Endothelial cell of umbilical vein (primary cell): ENCODE measurements at regions not wholly inside any gene's neighbourhood (a gene's known extent, or its start where the extent isn't known, plus 50 kb on each side); places are given as distances from the start of the nearest gene placed in this dataset.

Experiments
- BruUV-seq: library from RNA; stranded (reverse); fragments of 400-500 nt; replicated peaks from 2 replicates; lab custom pipeline; 2021; lab: Mats Ljungman, UMichigan
- CTCF ChIA-PET: fragments of 300-600, 350-600 bp; sonication (Branson Sonifier 250); formaldehyde crosslinking; loops from one replicate; lab custom pipeline; 2021; ENCODE audit warnings: antibody characterized with exemption, inconsistent platforms; lab: Charles Lee
- POLR2A ChIA-PET: fragments of 300-600, 350-600 bp; sonication (Branson Sonifier 250); formaldehyde crosslinking; loops from one replicate; lab custom pipeline; 2021; ENCODE audit warnings: antibody characterized with exemption, inconsistent platforms; lab: Charles Lee
- DNase-seq: peaks from one replicate; pipeline ENCODE4 v3.0.0-alpha.2; 2011; ENCODE audit warnings: low read depth, low spot score
- FAIRE-seq: peaks from 2 replicates; lab custom pipeline; 2011; peaks lifted over from hg19 to GRCh38; lab: Jason Lieb, UNC
- H2AFZ ChIP-seq: 2 replicates; pipeline ENCODE4 v1.6.0; 2012; ENCODE audit warnings: low read depth, low read length, control low read depth, inconsistent platforms
- H3K27ac ChIP-seq: 2 replicates; pipeline ENCODE4 v1.5.1; 2011; ENCODE audit warnings: low read depth, mild to moderate bottlenecking, control low read depth, low read length, moderate library complexity; ENCODE audit not compliant: insufficient read depth
- H3K27me3 ChIP-seq, 2 experiments: 2 replicates each; pipeline versions ENCODE4 v1.6.0 to v1.6.1; 2011; ENCODE audit warnings: low read length in 2 of 2, mixed read lengths in 1 of 2; ENCODE audit not compliant: control insufficient read depth in 2 of 2, insufficient read depth in 2 of 2
- H3K36me3 ChIP-seq, 2 experiments: 2 replicates in 1 of 2; 3 replicates in 1 of 2; pipeline ENCODE4 v1.5.1; 2011; ENCODE audit warnings: low read length in 2 of 2, mild to moderate bottlenecking in 1 of 2, moderate library complexity in 1 of 2; ENCODE audit not compliant: control insufficient read depth in 2 of 2, insufficient read depth in 2 of 2; ENCODE audit errors: extremely low read depth in 1 of 2
- H3K4me1 ChIP-seq: 3 replicates; pipeline ENCODE4 v1.5.1; 2011; ENCODE audit warnings: mild to moderate bottlenecking, low read length; ENCODE audit not compliant: control insufficient read depth, insufficient read depth; ENCODE audit errors: extremely low read depth
- H3K4me2 ChIP-seq: 2 replicates; pipeline ENCODE4 v1.6.1; 2011; ENCODE audit warnings: low read length, control low read depth, mixed read lengths; ENCODE audit not compliant: insufficient read depth
- H3K4me3 ChIP-seq, 3 experiments: fragments of 200-600 bp in 1 of 3; sonication (generic), shearing (Covaris generic) in 1 of 3; replicated peaks in 1 of 3; 2 replicates each; pipeline ENCODE4 v1.5.1; 2011 to 2016; ENCODE audit warnings: control low read depth in 3 of 3, low read length in 3 of 3, mild to moderate bottlenecking in 2 of 3, inconsistent platforms in 1 of 3, low read depth in 1 of 3, moderate library complexity in 1 of 3; ENCODE audit not compliant: insufficient read depth in 1 of 3
- H3K79me2 ChIP-seq: 2 replicates; pipeline ENCODE4 v1.6.0; 2012; ENCODE audit warnings: low read length, inconsistent platforms; ENCODE audit not compliant: control insufficient read depth, insufficient read depth
- H3K9ac ChIP-seq: replicated peaks from 2 replicates; pipeline ENCODE3; 2011; ENCODE audit warnings: low read length, control low read depth; ENCODE audit not compliant: insufficient read depth; ENCODE audit errors: extremely low read depth
- H3K9me1 ChIP-seq: replicated peaks from 3 replicates; pipeline ENCODE4 v1.6.0; 2011; ENCODE audit warnings: mild to moderate bottlenecking, low read length; ENCODE audit not compliant: control insufficient read depth, insufficient read depth; ENCODE audit errors: extremely low read depth
- H3K9me3 ChIP-seq: replicated peaks from 2 replicates; pipeline ENCODE4 v1.5.1; 2012; ENCODE audit warnings: low read length, inconsistent platforms; ENCODE audit not compliant: control insufficient read depth, insufficient read depth
- H4K20me1 ChIP-seq: replicated peaks from 2 replicates; pipeline ENCODE3; 2011; ENCODE audit warnings: mild to moderate bottlenecking, low read length; ENCODE audit not compliant: control insufficient read depth, insufficient read depth; ENCODE audit errors: extremely low read depth
- EZH2 ChIP-seq: IDR thresholded peaks from 2 replicates; pipeline ENCODE4 v1.6.1; 2012; ENCODE audit warnings: borderline replicate concordance, low read depth, mild to moderate bottlenecking, moderate library complexity, low read length, inconsistent platforms; ENCODE audit not compliant: severe bottlenecking
- FOS ChIP-seq: IDR thresholded peaks from 2 replicates; pipeline ENCODE4 v1.6.1; 2011; ENCODE audit warnings: mild to moderate bottlenecking, low read length, moderate library complexity, borderline replicate concordance; ENCODE audit not compliant: insufficient read depth
- JUN ChIP-seq: IDR thresholded peaks from 2 replicates; pipeline ENCODE4 v1.6.1; 2011; ENCODE audit warnings: borderline replicate concordance, low read depth; ENCODE audit not compliant: insufficient read length, insufficient read depth
- MYC ChIP-seq: IDR thresholded peaks from one replicate; pipeline ENCODE4 v1.6.1; 2011; ENCODE audit warnings: mild to moderate bottlenecking, low read depth, low read length
- POLR2A ChIP-seq: IDR thresholded peaks from 2 replicates; pipeline ENCODE4 v1.6.1; 2012; ENCODE audit warnings: low read depth, mild to moderate bottlenecking, control low read depth, low read length
- dilution Hi-C: fragments of 300-500 bp; cut with MboI; formaldehyde crosslinking; loops from one replicate; pipeline ENCODE4 v1.15.0; 2019; ENCODE audit warnings: low sequenced_read_pairs; ENCODE audit not compliant: extremely low pct_ligation_motif_present
- intact Hi-C: fragments of 100-400 bp; cut with micrococcal nuclease; formaldehyde crosslinking; loops from one replicate; pipeline ENCODE4 v1.10.0; 2022
- TF ChIP-seq, protein P1 (sequence below), 2 donors: IDR thresholded peaks; 1 replicate in 1 of 2; 2 replicates in 1 of 2; pipeline ENCODE4 v1.5.1; 2011; ENCODE audit warnings: low read length in 2 of 2, mild to moderate bottlenecking in 2 of 2, moderate library complexity in 2 of 2, control low read depth in 1 of 2, inconsistent platforms in 1 of 2, low read depth in 1 of 2; ENCODE audit not compliant: insufficient read depth in 1 of 2; ENCODE audit errors: extremely low read depth in 1 of 2
- TF ChIP-seq, protein P2 (sequence below): IDR thresholded peaks from 2 replicates; pipeline ENCODE4 v1.6.1; 2011; ENCODE audit not compliant: insufficient read depth, insufficient read length

DNA sequence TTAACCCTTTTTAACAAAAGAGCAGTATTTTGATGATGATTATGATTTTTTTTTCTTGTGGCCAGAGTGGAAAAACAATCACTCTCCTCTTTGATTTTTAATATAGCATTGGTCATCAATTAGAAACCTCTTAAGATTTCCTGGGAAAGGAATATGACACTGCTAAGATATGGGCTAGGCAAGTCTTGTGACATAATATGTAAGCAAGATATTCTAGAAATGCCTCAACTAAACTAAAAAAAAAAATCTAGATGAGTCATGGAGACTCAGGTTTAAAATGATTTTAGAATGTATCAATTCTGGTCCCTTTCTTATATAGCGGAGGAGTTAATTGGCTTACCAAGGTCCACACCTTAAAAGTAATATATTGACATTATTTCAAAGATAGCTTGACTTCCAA, 60.3 kb upstream of the JUN start:
- H4K20me1 ChIP-seq = no peaks in the 10 kb centered on the region
- CTCF ChIA-PET = interaction anchor here (0.7 to 1.0 kb wide), 2 partner anchors 25 to 232 kb away, joined by 3 read pairs; no protein-coding TSS in a partner anchor
- H3K4me2 ChIP-seq = no peak overlapping the region
- peaks cover 8% of the 10 kb centered on the region for H3K4me1 ChIP-seq
- no peak for TF ChIP-seq FOS
- TF ChIP-seq JUN = no peak
- TF ChIP-seq, protein P1, sequence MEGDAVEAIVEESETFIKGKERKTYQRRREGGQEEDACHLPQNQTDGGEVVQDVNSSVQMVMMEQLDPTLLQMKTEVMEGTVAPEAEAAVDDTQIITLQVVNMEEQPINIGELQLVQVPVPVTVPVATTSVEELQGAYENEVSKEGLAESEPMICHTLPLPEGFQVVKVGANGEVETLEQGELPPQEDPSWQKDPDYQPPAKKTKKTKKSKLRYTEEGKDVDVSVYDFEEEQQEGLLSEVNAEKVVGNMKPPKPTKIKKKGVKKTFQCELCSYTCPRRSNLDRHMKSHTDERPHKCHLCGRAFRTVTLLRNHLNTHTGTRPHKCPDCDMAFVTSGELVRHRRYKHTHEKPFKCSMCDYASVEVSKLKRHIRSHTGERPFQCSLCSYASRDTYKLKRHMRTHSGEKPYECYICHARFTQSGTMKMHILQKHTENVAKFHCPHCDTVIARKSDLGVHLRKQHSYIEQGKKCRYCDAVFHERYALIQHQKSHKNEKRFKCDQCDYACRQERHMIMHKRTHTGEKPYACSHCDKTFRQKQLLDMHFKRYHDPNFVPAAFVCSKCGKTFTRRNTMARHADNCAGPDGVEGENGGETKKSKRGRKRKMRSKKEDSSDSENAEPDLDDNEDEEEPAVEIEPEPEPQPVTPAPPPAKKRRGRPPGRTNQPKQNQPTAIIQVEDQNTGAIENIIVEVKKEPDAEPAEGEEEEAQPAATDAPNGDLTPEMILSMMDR (IDR thresholded peaks at IDR 0.05; ENCODE audit: extremely low read depth in 1 of 2, insufficient read depth in 1 of 2, low read depth in 1 of 2, low read length in 2 of 2) = no peak
- TF ChIP-seq, protein P2, sequence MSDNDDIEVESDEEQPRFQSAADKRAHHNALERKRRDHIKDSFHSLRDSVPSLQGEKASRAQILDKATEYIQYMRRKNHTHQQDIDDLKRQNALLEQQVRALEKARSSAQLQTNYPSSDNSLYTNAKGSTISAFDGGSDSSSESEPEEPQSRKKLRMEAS = no peak
- no peak for TF ChIP-seq POLR2A
- no peak for TF ChIP-seq MYC
- TF ChIP-seq EZH2 = no peak
- H3K9ac ChIP-seq = no peak overlapping the region
- POLR2A ChIA-PET = no interaction called here
- H3K9me3 ChIP-seq = no peaks in the 10 kb centered on the region
- no TSS peak for BruUV-seq
- intact Hi-C loops (no loop called here), dilution Hi-C loops (no loop called here)
- no peaks in the 10 kb centered on the region for H3K27me3 ChIP-seq
- DNase-seq (no peak), FAIRE-seq (no peak)
- H3K79me2 ChIP-seq = no peaks in the 10 kb centered on the region
- H3K4me3 ChIP-seq = no peak overlapping the region
- no peaks in the 10 kb centered on the region for H3K9me1 ChIP-seq
- no peak overlapping the region for H2AFZ ChIP-seq
- no peaks in the 10 kb centered on the region for H3K36me3 ChIP-seq
- no peak overlapping the region for H3K27ac ChIP-seq
